ENCODE measurements at regions not wholly inside any gene's neighbourhood (a gene's known extent, or its start where the extent isn't known, plus 50 kb on each side); places are given as distances from the start of the nearest gene placed in this dataset.

GRCh38 chr2:235206980-235207579 lies 255.3 kb downstream of the SH3BP4 start:
- TF ChIP-seq CTCF (IDR thresholded peaks at IDR 0.05; ENCODE audit: low read length): no peak
- no peak for TF ChIP-seq EZH2 (IDR thresholded peaks at IDR 0.05; ENCODE audit: borderline replicate concordance, low read length)
